WTC11 (cell line): ENCODE measurements at regions not wholly inside any gene's neighbourhood (a gene's known extent, or its start where the extent isn't known, plus 50 kb on each side); places are given as distances from the start of the nearest gene placed in this dataset.
"Not testable (repeated sequence)": the region's sequence is repeated elsewhere in the genome, so short reads cannot be mapped to it uniquely, and the experiment has no call there.

Experiments used
- ATAC-seq: fragments of 200-7000 bp; cut with Tn5 transposase; 2 replicates; pipeline ENCODE4 v1.10.0; 2021; ENCODE audit warnings: mild to moderate bottlenecking, moderate library complexity
- CTCF ChIA-PET: fragments of 300-600 bp; sonication (Branson Sonifier 250); formaldehyde crosslinking; loops from one replicate; lab custom pipeline; 2021; ENCODE audit warnings: antibody characterized with exemption; lab: Charles Lee
- POLR2A ChIA-PET: fragments of 350-600 bp; sonication (Branson Sonifier 250); formaldehyde crosslinking; loops from one replicate; lab custom pipeline; 2021; ENCODE audit warnings: antibody characterized with exemption; lab: Charles Lee
- DNase-seq: peaks from one replicate; pipeline ENCODE4 v3.0.0; 2021; ENCODE audit warnings: low spot score
- H3K27ac Mint-ChIP-seq: 2 replicates; pipeline ENCODE4 v1.8.0; 2021; ENCODE audit warnings: mixed read lengths
- H3K27me3 Mint-ChIP-seq: 2 replicates; pipeline ENCODE4 v1.8.0; 2021; ENCODE audit warnings: low read depth, mild to moderate bottlenecking, moderate library complexity, mixed read lengths
- H3K36me3 Mint-ChIP-seq: 2 replicates; pipeline ENCODE4 v1.8.0; 2021; ENCODE audit warnings: mixed read lengths
- H3K4me1 Mint-ChIP-seq: 2 replicates; pipeline ENCODE4 v1.8.0; 2022; ENCODE audit warnings: mixed read lengths
- H3K4me3 Mint-ChIP-seq: 2 replicates; pipeline ENCODE4 v1.8.0; 2021; ENCODE audit warnings: mild to moderate bottlenecking, moderate library complexity, mixed read lengths
- H3K9me3 Mint-ChIP-seq: 2 replicates; pipeline ENCODE4 v1.8.0; 2021; ENCODE audit warnings: mixed read lengths
- CBFB ChIP-seq: sonication (generic); formaldehyde crosslinking; IDR thresholded peaks from 2 replicates; pipeline ENCODE4 v1.8.1; 2022; ENCODE audit warnings: mild to moderate bottlenecking, low read depth, missing genetic modification reagents
- ELF4 ChIP-seq: sonication (generic); formaldehyde crosslinking; IDR thresholded peaks from 2 replicates; pipeline ENCODE4 v1.8.1; 2022; ENCODE audit warnings: low read depth, mild to moderate bottlenecking, moderate library complexity, missing genetic modification reagents
- ESRRA ChIP-seq: sonication (generic); formaldehyde crosslinking; IDR thresholded peaks from 2 replicates; pipeline ENCODE4 v1.8.1; 2022; ENCODE audit warnings: mild to moderate bottlenecking, missing genetic modification reagents, borderline replicate concordance
- ETV6 ChIP-seq: sonication (generic); formaldehyde crosslinking; IDR thresholded peaks from 2 replicates; pipeline ENCODE4 v1.8.1; 2022; ENCODE audit warnings: mild to moderate bottlenecking, missing genetic modification reagents
- GABPB1 ChIP-seq: sonication (generic); formaldehyde crosslinking; IDR thresholded peaks from 2 replicates; pipeline ENCODE4 v1.8.1; 2023; ENCODE audit warnings: mild to moderate bottlenecking, missing genetic modification reagents
- GRHL2 ChIP-seq: fragments of 250-450 bp; sonication (Bioruptor Pico); IDR thresholded peaks from 2 replicates; pipeline ENCODE4 v1.8.0; 2022; ENCODE audit warnings: mild to moderate bottlenecking, moderate library complexity; ENCODE audit not compliant: insufficient replicate concordance, severe bottlenecking
- OVOL2 ChIP-seq: fragments of 250-450 bp; sonication (Bioruptor Pico); IDR thresholded peaks from 2 replicates; pipeline ENCODE4 v1.9.0; 2021; ENCODE audit warnings: mild to moderate bottlenecking, borderline replicate concordance
- PRRX2 ChIP-seq: fragments of 250-450 bp; sonication (Bioruptor Pico); IDR thresholded peaks from 2 replicates; pipeline ENCODE4 v1.8.0; 2021; ENCODE audit warnings: mild to moderate bottlenecking
- SOX15 ChIP-seq: fragments of 250-450 bp; sonication (Bioruptor Pico); IDR thresholded peaks from 2 replicates; pipeline ENCODE4 v1.9.0; 2021; ENCODE audit warnings: mild to moderate bottlenecking
- SP1 ChIP-seq: sonication (generic); formaldehyde crosslinking; conservative IDR thresholded peaks from 2 replicates; pipeline ENCODE4 v1.8.1; 2022; ENCODE audit warnings: missing genetic modification reagents
- TEAD1 ChIP-seq: sonication (generic); formaldehyde crosslinking; IDR thresholded peaks from 2 replicates; pipeline ENCODE4 v1.8.0; 2022; ENCODE audit warnings: mild to moderate bottlenecking, missing genetic modification reagents
- ZNF396 ChIP-seq: fragments of 250-450 bp; sonication (Bioruptor Pico); IDR thresholded peaks from 2 replicates; pipeline ENCODE4 v1.8.0; 2021; ENCODE audit warnings: mild to moderate bottlenecking, moderate library complexity, borderline replicate concordance
- TF ChIP-seq, protein P1 (sequence below): sonication (generic); formaldehyde crosslinking; IDR thresholded peaks from 2 replicates; pipeline ENCODE4 v1.8.1; 2022; ENCODE audit warnings: mild to moderate bottlenecking, missing genetic modification reagents, moderate library complexity, borderline replicate concordance
- TF ChIP-seq, protein P2 (sequence below): sonication (generic); formaldehyde crosslinking; IDR thresholded peaks from 2 replicates; pipeline ENCODE4 v1.8.0; 2022; ENCODE audit warnings: missing genetic modification reagents

DNA sequence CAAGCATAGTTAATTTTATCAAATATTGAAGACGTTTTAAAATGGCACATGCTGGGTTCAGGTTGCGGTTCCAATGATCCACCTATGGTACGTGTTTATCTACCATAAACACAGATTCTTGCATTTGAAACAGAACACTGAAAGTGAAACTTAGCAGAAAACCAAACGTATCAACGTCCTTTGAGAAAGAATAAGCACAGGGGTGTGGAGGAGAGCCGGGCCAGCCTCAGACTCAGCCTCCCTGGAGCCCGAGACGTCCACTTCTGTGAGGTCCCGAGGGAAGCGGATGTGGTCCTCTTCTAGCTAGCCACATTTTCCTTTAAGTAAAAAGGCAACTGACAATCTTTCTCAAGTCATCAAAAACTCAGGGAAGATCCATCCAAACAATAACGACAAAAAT, 195.9 kb downstream of the RTP5 start:
- CTCF ChIA-PET: interaction anchor here (1.6 kb wide), 1 partner anchor 115 kb away, joined by 4 read pairs; no protein-coding TSS in a partner anchor
- peaks cover 36% of the 10 kb centered on the region for H3K27me3 Mint-ChIP-seq
- H3K27ac Mint-ChIP-seq: no peak overlapping the region
- peaks cover 37% of the 10 kb centered on the region for H3K4me1 Mint-ChIP-seq
- TF ChIP-seq ELF4 (no peak), ZNF396 (CRISPR knock-in tag) (no peak), TEAD1 (CRISPR knock-in tag) (no peak), SP1 (CRISPR knock-in tag) (no peak), CBFB (CRISPR knock-in tag) (no peak), SOX15 (CRISPR knock-in tag) (no peak), PRRX2 (CRISPR knock-in tag) (no peak)
- TF ChIP-seq, protein P1, sequence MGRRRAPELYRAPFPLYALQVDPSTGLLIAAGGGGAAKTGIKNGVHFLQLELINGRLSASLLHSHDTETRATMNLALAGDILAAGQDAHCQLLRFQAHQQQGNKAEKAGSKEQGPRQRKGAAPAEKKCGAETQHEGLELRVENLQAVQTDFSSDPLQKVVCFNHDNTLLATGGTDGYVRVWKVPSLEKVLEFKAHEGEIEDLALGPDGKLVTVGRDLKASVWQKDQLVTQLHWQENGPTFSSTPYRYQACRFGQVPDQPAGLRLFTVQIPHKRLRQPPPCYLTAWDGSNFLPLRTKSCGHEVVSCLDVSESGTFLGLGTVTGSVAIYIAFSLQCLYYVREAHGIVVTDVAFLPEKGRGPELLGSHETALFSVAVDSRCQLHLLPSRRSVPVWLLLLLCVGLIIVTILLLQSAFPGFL (CRISPR knock-in tag): no peak
- TF ChIP-seq, protein P2, sequence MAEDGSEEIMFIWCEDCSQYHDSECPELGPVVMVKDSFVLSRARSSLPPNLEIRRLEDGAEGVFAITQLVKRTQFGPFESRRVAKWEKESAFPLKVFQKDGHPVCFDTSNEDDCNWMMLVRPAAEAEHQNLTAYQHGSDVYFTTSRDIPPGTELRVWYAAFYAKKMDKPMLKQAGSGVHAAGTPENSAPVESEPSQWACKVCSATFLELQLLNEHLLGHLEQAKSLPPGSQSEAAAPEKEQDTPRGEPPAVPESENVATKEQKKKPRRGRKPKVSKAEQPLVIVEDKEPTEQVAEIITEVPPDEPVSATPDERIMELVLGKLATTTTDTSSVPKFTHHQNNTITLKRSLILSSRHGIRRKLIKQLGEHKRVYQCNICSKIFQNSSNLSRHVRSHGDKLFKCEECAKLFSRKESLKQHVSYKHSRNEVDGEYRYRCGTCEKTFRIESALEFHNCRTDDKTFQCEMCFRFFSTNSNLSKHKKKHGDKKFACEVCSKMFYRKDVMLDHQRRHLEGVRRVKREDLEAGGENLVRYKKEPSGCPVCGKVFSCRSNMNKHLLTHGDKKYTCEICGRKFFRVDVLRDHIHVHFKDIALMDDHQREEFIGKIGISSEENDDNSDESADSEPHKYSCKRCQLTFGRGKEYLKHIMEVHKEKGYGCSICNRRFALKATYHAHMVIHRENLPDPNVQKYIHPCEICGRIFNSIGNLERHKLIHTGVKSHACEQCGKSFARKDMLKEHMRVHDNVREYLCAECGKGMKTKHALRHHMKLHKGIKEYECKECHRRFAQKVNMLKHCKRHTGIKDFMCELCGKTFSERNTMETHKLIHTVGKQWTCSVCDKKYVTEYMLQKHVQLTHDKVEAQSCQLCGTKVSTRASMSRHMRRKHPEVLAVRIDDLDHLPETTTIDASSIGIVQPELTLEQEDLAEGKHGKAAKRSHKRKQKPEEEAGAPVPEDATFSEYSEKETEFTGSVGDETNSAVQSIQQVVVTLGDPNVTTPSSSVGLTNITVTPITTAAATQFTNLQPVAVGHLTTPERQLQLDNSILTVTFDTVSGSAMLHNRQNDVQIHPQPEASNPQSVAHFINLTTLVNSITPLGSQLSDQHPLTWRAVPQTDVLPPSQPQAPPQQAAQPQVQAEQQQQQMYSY (CRISPR knock-in tag): no peak
- no peak overlapping the region for H3K4me3 Mint-ChIP-seq
- H3K9me3 Mint-ChIP-seq: peaks cover 21% of the 10 kb centered on the region
- ATAC-seq (no peak), DNase-seq (no peak)
- POLR2A ChIA-PET: no interaction called here
- H3K36me3 Mint-ChIP-seq: peaks cover 20% of the 10 kb centered on the region

DNA sequence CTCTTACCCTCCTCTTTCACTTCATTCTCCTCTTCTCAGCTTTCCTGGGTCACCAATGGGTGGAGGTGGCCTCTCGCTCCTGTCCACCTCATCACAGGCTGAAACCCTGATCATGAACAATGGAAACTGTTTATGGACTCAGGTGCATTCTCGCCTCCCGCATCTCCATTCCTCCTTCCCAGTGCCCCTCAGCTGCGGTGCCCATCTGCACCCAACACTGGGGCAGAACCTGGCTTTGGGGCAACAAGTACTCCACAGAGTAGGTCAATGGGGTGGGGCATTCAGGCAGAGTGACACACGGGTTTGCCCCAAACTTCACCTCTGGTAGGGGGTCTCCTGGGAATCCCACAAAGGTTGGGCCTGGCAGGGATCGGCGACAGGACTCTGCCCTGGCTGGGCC, 199.5 kb downstream of the RTP5 start:
- ATAC-seq: no peak
- H3K36me3 Mint-ChIP-seq: no peaks in the 10 kb centered on the region

DNA sequence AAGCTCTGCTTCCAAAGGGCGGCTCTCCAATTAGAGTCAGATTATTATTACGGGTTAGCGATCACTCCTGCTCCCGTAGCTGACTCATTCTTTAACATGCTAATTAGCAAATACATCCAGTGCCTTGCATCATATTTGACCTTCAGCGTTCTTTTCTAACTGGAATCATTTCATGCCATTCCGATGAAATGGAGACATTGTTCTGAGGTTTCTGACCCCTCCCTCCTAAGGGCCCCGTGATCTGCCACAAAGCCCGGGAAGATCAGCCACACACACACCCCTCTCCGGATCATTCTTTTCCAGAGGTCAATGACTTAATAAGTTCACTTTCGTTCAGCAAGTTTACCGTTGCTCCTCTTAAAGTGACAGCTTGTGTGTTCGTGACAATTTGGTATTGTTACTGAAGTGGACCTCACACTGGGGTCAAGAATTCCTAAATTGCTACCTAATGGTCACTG, 200.4 kb downstream of the RTP5 start:
- H3K9me3 Mint-ChIP-seq, CTCF ChIA-PET, H3K27ac Mint-ChIP-seq, H3K4me1 Mint-ChIP-seq, DNase-seq, ATAC-seq, POLR2A ChIA-PET, H3K4me3 Mint-ChIP-seq, H3K36me3 Mint-ChIP-seq: not testable (repeated sequence)
- TF ChIP-seq GABPB1: peak; percentile 81
- peaks cover 21% of the 10 kb centered on the region for H3K27me3 Mint-ChIP-seq

More for the DNA sequence above, 199.5 kb downstream of the RTP5 start:
- POLR2A ChIA-PET: no interaction called here
- TF ChIP-seq ESRRA (no peak), ETV6 (CRISPR knock-in tag) (no peak), GRHL2 (CRISPR knock-in tag) (no peak), OVOL2 (CRISPR knock-in tag) (no peak), SOX15 (CRISPR knock-in tag) (no peak)
- Mint-ChIP-seq H3K27me3 (peaks cover 20% of the 10 kb centered on the region), H3K9me3 (no peaks in the 10 kb centered on the region), H3K4me1 (peaks cover 16% of the 10 kb centered on the region), H3K4me3 (no peak overlapping the region), H3K27ac (no peak overlapping the region)
- CTCF ChIA-PET: no interaction called here
- no peak for DNase-seq

DNA sequence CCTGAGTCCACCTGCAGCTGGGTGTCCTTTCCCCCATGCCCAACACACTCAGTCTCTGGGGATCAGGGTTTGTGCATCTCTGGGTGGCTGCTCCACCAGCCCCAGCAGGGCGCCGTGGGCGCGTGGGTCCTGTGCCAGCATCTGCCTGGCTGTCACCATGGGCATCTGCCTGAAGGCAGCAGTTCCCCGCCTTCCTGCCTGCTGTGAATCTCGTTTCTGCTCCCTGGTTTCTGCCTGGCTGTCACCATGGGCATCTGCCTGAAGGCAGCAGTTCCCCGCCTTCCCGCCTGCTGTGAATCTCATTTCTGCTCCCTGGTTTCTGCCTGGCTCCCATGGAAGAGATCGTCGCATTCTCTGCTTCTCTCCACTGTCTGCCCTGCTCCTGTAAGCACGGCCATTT, 201.2 kb downstream of the RTP5 start:
- peaks cover 16% of the 10 kb centered on the region for H3K27me3 Mint-ChIP-seq
- H3K27ac Mint-ChIP-seq, H3K9me3 Mint-ChIP-seq, H3K36me3 Mint-ChIP-seq, ATAC-seq, H3K4me1 Mint-ChIP-seq, H3K4me3 Mint-ChIP-seq, CTCF ChIA-PET, DNase-seq, POLR2A ChIA-PET: not testable (repeated sequence)

DNA sequence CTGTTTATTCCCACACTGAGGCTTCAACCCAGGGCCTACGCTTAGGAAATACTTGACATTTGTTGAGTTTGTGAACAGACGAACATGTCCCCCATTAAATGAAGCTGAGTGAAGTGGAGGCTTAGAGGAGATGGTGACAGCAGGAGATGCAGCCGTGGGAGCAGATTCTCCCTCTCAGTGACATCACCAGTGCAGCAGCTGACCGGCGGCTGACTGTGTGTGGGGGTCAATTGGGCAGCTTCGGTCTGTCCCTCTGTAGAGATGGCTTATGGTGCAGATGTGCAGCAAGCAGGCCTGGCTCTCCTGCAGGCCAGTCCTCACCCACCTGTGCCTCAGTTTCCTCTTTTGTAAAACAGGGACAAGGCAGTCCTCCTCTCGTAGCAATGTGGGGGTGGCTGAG, 201.8 kb downstream of the RTP5 start:
- H3K4me3 Mint-ChIP-seq, H3K27ac Mint-ChIP-seq, H3K36me3 Mint-ChIP-seq, DNase-seq, H3K9me3 Mint-ChIP-seq, POLR2A ChIA-PET, CTCF ChIA-PET, ATAC-seq: not testable (repeated sequence)
- peaks cover 16% of the 10 kb centered on the region for H3K27me3 Mint-ChIP-seq
- H3K4me1 Mint-ChIP-seq: peaks cover 11% of the 10 kb centered on the region

DNA sequence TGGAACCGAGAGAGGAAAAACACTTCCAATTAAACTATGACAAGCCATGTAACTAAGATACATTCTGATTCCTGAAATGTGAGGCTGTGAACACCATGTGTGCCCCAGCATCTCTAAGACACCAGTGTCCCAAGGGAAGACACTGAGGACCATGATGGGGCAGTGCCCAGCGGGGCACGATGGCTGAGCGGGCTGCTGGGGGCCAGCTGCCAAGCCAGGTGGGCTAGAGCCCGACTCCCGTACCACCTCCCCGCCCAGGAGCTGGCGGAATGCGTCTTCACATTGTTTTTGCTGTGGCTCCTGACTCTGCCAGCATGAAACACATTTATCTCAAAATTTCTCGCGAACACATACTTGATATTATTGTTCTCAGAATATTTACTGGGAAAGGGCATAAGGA, 202.4 kb downstream of the RTP5 start:
- H3K9me3 Mint-ChIP-seq, H3K36me3 Mint-ChIP-seq, ATAC-seq, H3K4me3 Mint-ChIP-seq, DNase-seq, POLR2A ChIA-PET, H3K27ac Mint-ChIP-seq: not testable (repeated sequence)
- Mint-ChIP-seq H3K4me1 (peaks cover 11% of the 10 kb centered on the region), H3K27me3 (peaks cover 16% of the 10 kb centered on the region)
- CTCF ChIA-PET: interaction anchor here (1.0 kb wide), 1 partner anchor 121 kb away, joined by 4 read pairs; no protein-coding TSS in a partner anchor
